OCI-LY7 (cell line): ENCODE measurements at regions not wholly inside any gene's neighbourhood (a gene's known extent, or its start where the extent isn't known, plus 50 kb on each side); places are given as distances from the start of the nearest gene placed in this dataset.

Source experiments
- BruUV-seq: library from RNA; stranded (reverse); fragments of 400-500 nt; replicated peaks from 2 replicates; lab custom pipeline; 2021; lab: Mats Ljungman, UMichigan
- CTCF ChIA-PET: fragments of 300-600 bp; sonication (Branson Sonifier 250); formaldehyde crosslinking; loops from one replicate; lab custom pipeline; 2022; ENCODE audit warnings: antibody characterized with exemption; ENCODE audit not compliant: unreplicated experiment; lab: Charles Lee
- POLR2A ChIA-PET: fragments of 300-600 bp; sonication (Branson Sonifier 250); formaldehyde crosslinking; loops from one replicate; lab custom pipeline; 2022; ENCODE audit warnings: antibody characterized with exemption; lab: Charles Lee
- DNase-seq: peaks from one replicate; pipeline ENCODE4 v3.0.0-alpha.2; 2015; ENCODE audit warnings: low spot score
- H2AFZ ChIP-seq: fragments of 200-600 bp; sonication (generic), shearing (Covaris generic); 2 replicates; pipeline ENCODE4 v1.6.1; 2014; ENCODE audit warnings: mild to moderate bottlenecking, antibody characterized with exemption, low read length, moderate library complexity
- H3K27ac ChIP-seq: fragments of 200-600 bp; sonication (generic); 2 replicates; pipeline ENCODE4 v1.5.1; 2014; ENCODE audit warnings: mixed run types, low read depth, mild to moderate bottlenecking, moderate library complexity, low read length, inconsistent platforms; ENCODE audit not compliant: poor library complexity, severe bottlenecking
- H3K36me3 ChIP-seq: fragments of 200-600 bp; sonication (generic); 2 replicates; pipeline ENCODE4 v1.6.1; 2014; ENCODE audit warnings: mild to moderate bottlenecking, antibody characterized with exemption, low read length, moderate library complexity, mixed read lengths; ENCODE audit not compliant: insufficient read depth
- H3K4me1 ChIP-seq: fragments of 200-600 bp; sonication (generic); 2 replicates; pipeline ENCODE4 v1.5.1; 2014; ENCODE audit warnings: mild to moderate bottlenecking, low read length; ENCODE audit not compliant: insufficient read depth, poor library complexity, severe bottlenecking
- H3K4me2 ChIP-seq: fragments of 200-600 bp; sonication (generic); 2 replicates; pipeline ENCODE4 v1.6.1; 2014; ENCODE audit warnings: mild to moderate bottlenecking, low read length
- H3K4me3 ChIP-seq: fragments of 200-600 bp; sonication (generic); 2 replicates; pipeline ENCODE4 v1.5.1; 2014; ENCODE audit warnings: mild to moderate bottlenecking, low read depth, low read length; ENCODE audit not compliant: poor library complexity, severe bottlenecking
- H3K79me2 ChIP-seq: fragments of 200-600 bp; sonication (generic); 2 replicates; pipeline ENCODE4 v1.6.1; 2016; ENCODE audit warnings: low read depth, mild to moderate bottlenecking, low read length, moderate library complexity, mixed read lengths; ENCODE audit not compliant: insufficient read depth
- H3K9me2 ChIP-seq: fragments of 200-600 bp; sonication (generic); 2 replicates; pipeline ENCODE4 v1.6.1; 2016; ENCODE audit warnings: mild to moderate bottlenecking, low read length, mixed read lengths; ENCODE audit not compliant: insufficient read depth
- H3K9me3 ChIP-seq: fragments of 200-600 bp; sonication (generic); 2 replicates; pipeline ENCODE4 v1.6.1; 2014; ENCODE audit warnings: mild to moderate bottlenecking, mixed run types, low read length, mixed read lengths
- H4K20me1 ChIP-seq: fragments of 200-600 bp; sonication (generic); 2 replicates; pipeline ENCODE4 v1.6.1; 2014; ENCODE audit warnings: mild to moderate bottlenecking, antibody characterized with exemption, low read length, moderate library complexity, mixed read lengths; ENCODE audit not compliant: insufficient read depth
- EZH2phosphoT487 ChIP-seq: fragments of 200-600 bp; sonication (generic); IDR thresholded peaks from 2 replicates; pipeline ENCODE4 v1.6.1; 2018; ENCODE audit warnings: low read depth, borderline replicate concordance, mild to moderate bottlenecking, mixed run types, antibody characterized with exemption, low read length, moderate library complexity, mixed read lengths
- intact Hi-C: fragments of 100-400 bp; cut with micrococcal nuclease; formaldehyde crosslinking; loops from one replicate; pipeline ENCODE4 v1.10.0; 2022; ENCODE audit not compliant: unreplicated experiment
- TF ChIP-seq, protein P1 (sequence below): fragments of 200-600 bp; sonication (generic); conservative IDR thresholded peaks from 2 replicates; pipeline ENCODE4 v1.5.1; 2014; ENCODE audit warnings: mild to moderate bottlenecking, antibody characterized with exemption, low read length, moderate library complexity, mixed read lengths

DNA sequence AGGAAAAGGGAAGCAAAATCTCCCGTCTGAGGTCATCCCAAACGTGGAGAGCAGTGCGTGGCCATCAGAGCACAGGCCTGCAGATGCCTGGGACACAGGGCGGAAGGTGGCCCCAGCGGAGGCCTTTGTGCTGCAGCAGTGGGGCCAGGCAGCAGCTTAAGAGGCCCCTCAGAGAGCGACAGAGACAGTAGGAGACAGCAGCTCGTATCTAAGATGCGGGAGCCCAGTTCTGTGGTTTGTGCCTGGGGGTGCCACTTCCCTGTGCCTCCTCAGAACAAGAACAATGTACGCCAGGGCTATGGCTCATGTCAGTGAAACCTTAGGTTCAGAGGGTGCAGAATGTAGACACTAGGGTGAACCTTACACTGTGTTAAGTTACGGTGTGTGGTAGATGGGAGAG, 316.6 kb upstream of the AKR1E2 start:
- intact Hi-C loops, result no loop called here
- Histone ChIP-seq H3K9me3 (no peaks in the 10 kb centered on the region), H3K4me3 (no peak overlapping the region), H3K79me2 (no peaks in the 10 kb centered on the region), H2AFZ (no peak overlapping the region), H3K4me2 (no peak overlapping the region), H3K36me3 (no peaks in the 10 kb centered on the region), H3K4me1 (peaks cover 3% of the 10 kb centered on the region), H3K9me2 (no peaks in the 10 kb centered on the region), H3K27ac (no peak overlapping the region), H4K20me1 (no peaks in the 10 kb centered on the region)
- BruUV-seq, result no TSS peak
- DNase-seq, result no peak
- TF ChIP-seq, protein P1, sequence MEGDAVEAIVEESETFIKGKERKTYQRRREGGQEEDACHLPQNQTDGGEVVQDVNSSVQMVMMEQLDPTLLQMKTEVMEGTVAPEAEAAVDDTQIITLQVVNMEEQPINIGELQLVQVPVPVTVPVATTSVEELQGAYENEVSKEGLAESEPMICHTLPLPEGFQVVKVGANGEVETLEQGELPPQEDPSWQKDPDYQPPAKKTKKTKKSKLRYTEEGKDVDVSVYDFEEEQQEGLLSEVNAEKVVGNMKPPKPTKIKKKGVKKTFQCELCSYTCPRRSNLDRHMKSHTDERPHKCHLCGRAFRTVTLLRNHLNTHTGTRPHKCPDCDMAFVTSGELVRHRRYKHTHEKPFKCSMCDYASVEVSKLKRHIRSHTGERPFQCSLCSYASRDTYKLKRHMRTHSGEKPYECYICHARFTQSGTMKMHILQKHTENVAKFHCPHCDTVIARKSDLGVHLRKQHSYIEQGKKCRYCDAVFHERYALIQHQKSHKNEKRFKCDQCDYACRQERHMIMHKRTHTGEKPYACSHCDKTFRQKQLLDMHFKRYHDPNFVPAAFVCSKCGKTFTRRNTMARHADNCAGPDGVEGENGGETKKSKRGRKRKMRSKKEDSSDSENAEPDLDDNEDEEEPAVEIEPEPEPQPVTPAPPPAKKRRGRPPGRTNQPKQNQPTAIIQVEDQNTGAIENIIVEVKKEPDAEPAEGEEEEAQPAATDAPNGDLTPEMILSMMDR, result no peak
- TF ChIP-seq EZH2phosphoT487, result no peak
- POLR2A ChIA-PET, result no interaction called here
- CTCF ChIA-PET, result no interaction called here

DNA sequence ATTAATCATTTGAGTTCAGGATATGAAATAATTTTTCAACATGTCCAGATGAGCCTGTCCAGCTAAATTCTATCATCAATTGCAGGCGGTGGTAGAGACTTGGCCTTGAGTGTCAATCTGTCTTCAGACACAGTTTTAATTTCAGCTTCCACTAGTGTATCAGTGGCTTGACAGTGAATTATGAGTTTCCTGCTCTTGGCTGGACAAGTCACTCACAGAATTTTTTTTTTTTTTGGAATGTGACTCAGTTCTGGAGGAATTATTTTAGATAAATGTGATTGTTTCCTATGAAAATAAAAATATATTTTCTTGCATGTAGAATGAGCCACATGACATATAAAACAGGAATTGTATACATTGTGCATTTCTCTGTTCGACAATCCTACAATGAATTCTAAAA, 319.9 kb upstream of the AKR1E2 start:
- POLR2A ChIA-PET, result no interaction called here
- Histone ChIP-seq H3K36me3 (no peaks in the 10 kb centered on the region), H3K79me2 (no peaks in the 10 kb centered on the region), H3K9me2 (no peaks in the 10 kb centered on the region), H2AFZ (no peak overlapping the region), H3K4me2 (no peak overlapping the region), H4K20me1 (no peaks in the 10 kb centered on the region), H3K9me3 (no peaks in the 10 kb centered on the region), H3K4me1 (no peaks in the 10 kb centered on the region), H3K4me3 (no peak overlapping the region), H3K27ac (no peak overlapping the region)
- TF ChIP-seq, protein P1, result no peak
- TF ChIP-seq EZH2phosphoT487, result no peak
- DNase-seq, result no peak
- intact Hi-C loops, result no loop called here
- CTCF ChIA-PET, result no interaction called here
- BruUV-seq, result no TSS peak

DNA sequence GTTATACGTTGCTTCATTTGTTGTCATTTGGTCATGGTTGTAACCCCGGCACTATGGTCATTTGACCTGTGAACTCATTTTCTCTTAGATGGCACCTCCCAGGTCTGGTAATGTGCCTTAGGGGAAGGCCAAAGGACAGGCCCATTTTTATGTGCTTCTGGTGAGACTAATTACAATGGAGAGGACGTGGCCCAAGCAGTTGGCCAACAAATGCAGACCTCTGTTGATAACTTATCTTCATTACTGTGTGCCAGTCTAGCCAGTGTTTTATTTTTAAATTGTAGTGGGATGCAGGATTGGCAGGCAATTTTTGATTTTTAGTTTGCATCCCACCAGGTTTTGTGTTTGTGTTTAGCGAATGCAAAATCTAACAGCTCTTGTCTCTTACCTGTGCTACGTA, 321.5 kb upstream of the AKR1E2 start:
- no peak for DNase-seq
- CTCF ChIA-PET, result no interaction called here
- no peaks in the 10 kb centered on the region for H3K79me2 ChIP-seq
- H3K27ac ChIP-seq, result no peak overlapping the region
- H3K9me2 ChIP-seq, result no peaks in the 10 kb centered on the region
- no peaks in the 10 kb centered on the region for H3K4me1 ChIP-seq
- H3K4me2 ChIP-seq, result no peak overlapping the region
- POLR2A ChIA-PET, result interaction anchor here (0.5 kb wide), 1 partner anchor 316 kb away, joined by 3 read pairs; no protein-coding TSS in a partner anchor
- TF ChIP-seq EZH2phosphoT487, result no peak
- TF ChIP-seq, protein P1, result no peak
- intact Hi-C loops, result no loop called here
- H2AFZ ChIP-seq, result no peak overlapping the region
- H4K20me1 ChIP-seq, result no peaks in the 10 kb centered on the region
- no peak overlapping the region for H3K4me3 ChIP-seq
- H3K36me3 ChIP-seq, result no peaks in the 10 kb centered on the region
- no peaks in the 10 kb centered on the region for H3K9me3 ChIP-seq
- BruUV-seq, result no TSS peak
